GM12892 (cell line): ENCODE measurements at regions not wholly inside any gene's neighbourhood (a gene's known extent, or its start where the extent isn't known, plus 50 kb on each side); places are given as distances from the start of the nearest gene placed in this dataset.

Experiments
- POLR2A ChIP-seq: IDR thresholded peaks from 2 replicates; pipeline ENCODE4 v1.6.1; 2011; ENCODE audit warnings: low read depth, low read length, control low read depth
- POLR2AphosphoS5 ChIP-seq: IDR thresholded peaks from 2 replicates; pipeline ENCODE4 v1.6.1; 2011; ENCODE audit warnings: low read depth, low read length, control low read depth
- TAF1 ChIP-seq: IDR thresholded peaks from 2 replicates; pipeline ENCODE4 v1.6.1; 2011; ENCODE audit warnings: low read depth, mild to moderate bottlenecking, control low read depth, low read length, borderline replicate concordance

DNA sequence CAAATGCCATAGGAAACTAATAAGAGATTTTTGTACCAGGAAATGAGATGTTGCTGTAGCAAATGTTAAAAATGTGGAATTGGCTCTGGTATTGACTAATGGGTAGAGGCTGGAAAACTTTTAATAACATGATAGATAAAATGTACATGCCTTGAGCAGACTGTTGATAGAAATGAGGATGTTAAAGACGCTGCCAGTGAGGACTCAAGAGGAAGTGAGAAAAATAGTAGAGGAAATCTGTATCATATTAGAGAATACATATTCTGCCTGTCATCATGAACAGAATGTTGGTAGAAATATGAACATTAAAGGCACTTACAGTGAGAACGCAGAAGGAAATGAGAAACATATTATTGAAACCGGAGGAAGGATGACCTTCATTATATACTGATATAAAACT lies 577.2 kb upstream of the HTR2C start:
- TF ChIP-seq POLR2AphosphoS5: no peak
- TF ChIP-seq POLR2A: no peak
- TF ChIP-seq TAF1: no peak
